ENCODE measurements at regions not wholly inside any gene's neighbourhood (a gene's known extent, or its start where the extent isn't known, plus 50 kb on each side); places are given as distances from the start of the nearest gene placed in this dataset.

GRCh38 chr1:21351901-21352300 lies 61.6 kb upstream of the ECE1 start:
- TF ChIP-seq CTCF (conservative IDR thresholded peaks at IDR 0.05; ENCODE audit: low read depth, low read length) (no peak), EZH2 (IDR thresholded peaks at IDR 0.05; ENCODE audit: low read length, unreplicated experiment) (no peak), EZH2phosphoT487 (IDR thresholded peaks at IDR 0.05; ENCODE audit: borderline replicate concordance, low read length) (no peak)
